OCI-LY3 (cell line): ENCODE measurements at regions not wholly inside any gene's neighbourhood (a gene's known extent, or its start where the extent isn't known, plus 50 kb on each side); places are given as distances from the start of the nearest gene placed in this dataset.

Source experiments
- H2AFZ ChIP-seq: fragments of 200-600, 300-600 bp; shearing (Covaris generic); 2 replicates; pipeline ENCODE4 v1.6.0; 2014; ENCODE audit warnings: antibody characterized with exemption, low read depth, low read length
- H3K27ac ChIP-seq: fragments of 200-600, 300-600 bp; sonication (generic); 2 replicates; pipeline ENCODE4 v1.5.1; 2014; ENCODE audit warnings: mild to moderate bottlenecking, low read length, moderate library complexity, mixed read lengths
- H3K27me3 ChIP-seq: fragments of 200-600, 300-600 bp; sonication (generic); 2 replicates; pipeline ENCODE4 v1.6.1; 2014; ENCODE audit warnings: low read depth, low read length, mixed read lengths
- H3K36me3 ChIP-seq: fragments of 200-600, 300-600 bp; sonication (generic); replicated peaks from 2 replicates; pipeline ENCODE3; 2014; ENCODE audit warnings: low read depth, low read length, mixed read lengths
- H3K4me1 ChIP-seq: fragments of 300-600, 200-600 bp; sonication (generic); 2 replicates; pipeline ENCODE4 v1.6.1; 2014; ENCODE audit warnings: low read length, mixed read lengths
- H3K4me2 ChIP-seq: fragments of 200-600, 300-600 bp; sonication (generic); 2 replicates; pipeline ENCODE4 v1.6.1; 2014; ENCODE audit warnings: low read length, mixed read lengths
- H3K4me3 ChIP-seq: fragments of 300-600, 200-600 bp; sonication (generic); 2 replicates; pipeline ENCODE4 v1.5.1; 2014; ENCODE audit warnings: antibody characterized with exemption, mild to moderate bottlenecking, low read length, moderate library complexity
- H3K79me2 ChIP-seq: fragments of 300-600, 200-600 bp; shearing (Covaris generic); 2 replicates; pipeline ENCODE4 v1.6.1; 2014; ENCODE audit warnings: mild to moderate bottlenecking, low read length, mixed read lengths
- H3K9ac ChIP-seq: fragments of 300-600, 200-600 bp; shearing (Covaris generic); 2 replicates; pipeline ENCODE4 v1.6.0; 2014; ENCODE audit warnings: mild to moderate bottlenecking, low read length, moderate library complexity
- H3K9me3 ChIP-seq: fragments of 200-600, 300-600 bp; shearing (Covaris generic); 2 replicates; pipeline ENCODE4 v1.6.1; 2014; ENCODE audit warnings: low read length, mixed read lengths; ENCODE audit not compliant: insufficient read depth
- H4K20me1 ChIP-seq: fragments of 200-600, 300-600 bp; sonication (generic); 2 replicates; pipeline ENCODE4 v1.6.1; 2016; ENCODE audit warnings: low read length, mixed read lengths; ENCODE audit not compliant: insufficient read depth
- EZH2phosphoT487 ChIP-seq: fragments of 200-600 bp; shearing (Covaris generic); IDR thresholded peaks from 2 replicates; pipeline ENCODE4 v1.6.1; 2018; ENCODE audit warnings: antibody characterized with exemption, mixed run types, low read depth
- TF ChIP-seq, protein P1 (sequence below): fragments of 200-600, 300-600 bp; sonication (generic); IDR thresholded peaks from 2 replicates; pipeline ENCODE4 v1.5.1; 2014; ENCODE audit warnings: antibody characterized with exemption, low read length, low read depth

DNA sequence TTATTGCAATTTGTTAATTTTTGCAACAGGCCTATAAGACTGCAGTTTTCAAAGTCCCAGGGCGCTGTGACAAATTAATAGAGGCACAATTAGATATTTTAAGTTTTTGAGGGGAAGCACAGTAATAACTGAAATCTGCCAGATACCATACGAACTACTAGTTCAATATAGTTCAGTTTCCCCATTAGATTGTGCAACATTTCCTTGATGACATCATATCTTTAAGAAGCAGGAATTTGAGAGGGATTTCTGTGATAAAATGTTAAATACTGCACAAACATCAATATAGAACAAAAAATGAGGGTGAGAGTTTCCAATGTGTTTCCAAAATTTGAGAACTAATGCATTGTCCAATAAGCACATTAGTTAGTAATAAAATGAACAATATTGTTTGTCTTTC is 56.7 kb upstream of the GRIN3A start:
- H2AFZ ChIP-seq = no peak overlapping the region
- no peaks in the 10 kb centered on the region for H3K79me2 ChIP-seq
- H3K27me3 ChIP-seq = 0 out of 2 replicates have a peak, but pooled peaks cover 7% of the 10 kb centered on the region
- H4K20me1 ChIP-seq = no peaks in the 10 kb centered on the region
- H3K4me2 ChIP-seq = no peak overlapping the region
- H3K9me3 ChIP-seq = no peaks in the 10 kb centered on the region
- TF ChIP-seq, protein P1, sequence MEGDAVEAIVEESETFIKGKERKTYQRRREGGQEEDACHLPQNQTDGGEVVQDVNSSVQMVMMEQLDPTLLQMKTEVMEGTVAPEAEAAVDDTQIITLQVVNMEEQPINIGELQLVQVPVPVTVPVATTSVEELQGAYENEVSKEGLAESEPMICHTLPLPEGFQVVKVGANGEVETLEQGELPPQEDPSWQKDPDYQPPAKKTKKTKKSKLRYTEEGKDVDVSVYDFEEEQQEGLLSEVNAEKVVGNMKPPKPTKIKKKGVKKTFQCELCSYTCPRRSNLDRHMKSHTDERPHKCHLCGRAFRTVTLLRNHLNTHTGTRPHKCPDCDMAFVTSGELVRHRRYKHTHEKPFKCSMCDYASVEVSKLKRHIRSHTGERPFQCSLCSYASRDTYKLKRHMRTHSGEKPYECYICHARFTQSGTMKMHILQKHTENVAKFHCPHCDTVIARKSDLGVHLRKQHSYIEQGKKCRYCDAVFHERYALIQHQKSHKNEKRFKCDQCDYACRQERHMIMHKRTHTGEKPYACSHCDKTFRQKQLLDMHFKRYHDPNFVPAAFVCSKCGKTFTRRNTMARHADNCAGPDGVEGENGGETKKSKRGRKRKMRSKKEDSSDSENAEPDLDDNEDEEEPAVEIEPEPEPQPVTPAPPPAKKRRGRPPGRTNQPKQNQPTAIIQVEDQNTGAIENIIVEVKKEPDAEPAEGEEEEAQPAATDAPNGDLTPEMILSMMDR = no peak
- TF ChIP-seq EZH2phosphoT487 = no peak
- peaks cover 15% of the 10 kb centered on the region for H3K4me1 ChIP-seq
- no peak overlapping the region for H3K4me3 ChIP-seq
- no peak overlapping the region for H3K27ac ChIP-seq
- no peaks in the 10 kb centered on the region for H3K36me3 ChIP-seq
- no peak overlapping the region for H3K9ac ChIP-seq

DNA sequence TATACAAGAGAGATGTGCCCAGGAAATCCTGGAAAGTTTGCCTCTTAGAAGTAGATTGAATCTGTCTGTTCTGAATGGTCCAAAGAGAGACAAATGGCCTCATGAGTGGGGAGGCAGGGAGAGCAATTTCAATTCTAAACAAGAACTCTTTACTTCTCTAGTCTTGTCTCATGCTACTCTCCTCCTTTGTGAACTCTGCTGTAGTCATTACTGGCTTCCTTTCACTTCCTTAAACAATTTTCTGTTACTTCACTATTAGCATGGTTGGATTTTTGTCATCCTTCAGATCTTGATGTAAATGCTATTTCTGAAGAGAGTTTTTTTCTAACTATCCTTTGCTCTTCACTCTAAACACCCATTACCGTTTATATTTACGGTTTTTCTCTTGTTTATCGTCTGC is 54.0 kb upstream of the GRIN3A start:
- TF ChIP-seq EZH2phosphoT487 = no peak
- TF ChIP-seq, protein P1 = no peak
- no peaks in the 10 kb centered on the region for H3K36me3 ChIP-seq
- H3K4me2 ChIP-seq = peak overlapping the region; percentile 79
- H3K4me1 ChIP-seq = peaks cover 15% of the 10 kb centered on the region
- H2AFZ ChIP-seq = no peak overlapping the region
- peak overlapping the region; percentile 50 for H3K4me3 ChIP-seq
- H4K20me1 ChIP-seq = no peaks in the 10 kb centered on the region
- 0 out of 2 replicates have a peak, but pooled peaks cover 7% of the 10 kb centered on the region for H3K27me3 ChIP-seq
- H3K27ac ChIP-seq = peak overlapping the region; percentile 52
- H3K79me2 ChIP-seq = no peaks in the 10 kb centered on the region
- H3K9ac ChIP-seq = peak overlapping the region; percentile 15; the same call in 1 of the 2 replicates
- no peaks in the 10 kb centered on the region for H3K9me3 ChIP-seq

DNA sequence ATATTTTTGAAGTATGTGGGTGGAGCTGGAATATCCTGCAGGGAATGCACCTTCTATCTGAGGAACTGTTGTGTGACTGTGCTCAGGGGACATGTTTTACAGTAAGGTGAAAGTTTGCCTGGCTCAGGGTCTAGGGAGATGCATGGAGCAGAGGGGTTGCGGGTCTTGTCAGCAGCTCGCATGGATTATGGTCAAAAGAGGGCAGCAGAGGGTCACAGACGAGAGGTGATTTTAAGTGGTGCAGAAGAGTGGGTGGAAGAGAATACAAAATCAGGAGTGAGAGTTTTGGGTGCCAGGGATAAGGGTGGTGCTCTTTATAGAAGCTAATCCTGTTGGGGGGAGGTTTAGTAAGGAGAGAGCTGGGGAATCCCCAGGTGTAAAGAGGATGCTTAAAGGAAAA is 53.5 kb upstream of the GRIN3A start:
- Histone ChIP-seq H3K4me1 (peaks cover 15% of the 10 kb centered on the region), H3K79me2 (no peaks in the 10 kb centered on the region), H3K9ac (peak overlapping the region; percentile 15; the same call in 1 of the 2 replicates), H3K27ac (peak overlapping the region; percentile 52), H3K9me3 (no peaks in the 10 kb centered on the region), H2AFZ (no peak overlapping the region), H4K20me1 (no peaks in the 10 kb centered on the region), H3K36me3 (no peaks in the 10 kb centered on the region), H3K4me2 (peak overlapping the region; percentile 79), H3K27me3 (0 out of 2 replicates have a peak, but pooled peaks cover 7% of the 10 kb centered on the region), H3K4me3 (peak overlapping the region; percentile 50)
- TF ChIP-seq EZH2phosphoT487 = no peak
- TF ChIP-seq, protein P1 = peak; percentile 75

DNA sequence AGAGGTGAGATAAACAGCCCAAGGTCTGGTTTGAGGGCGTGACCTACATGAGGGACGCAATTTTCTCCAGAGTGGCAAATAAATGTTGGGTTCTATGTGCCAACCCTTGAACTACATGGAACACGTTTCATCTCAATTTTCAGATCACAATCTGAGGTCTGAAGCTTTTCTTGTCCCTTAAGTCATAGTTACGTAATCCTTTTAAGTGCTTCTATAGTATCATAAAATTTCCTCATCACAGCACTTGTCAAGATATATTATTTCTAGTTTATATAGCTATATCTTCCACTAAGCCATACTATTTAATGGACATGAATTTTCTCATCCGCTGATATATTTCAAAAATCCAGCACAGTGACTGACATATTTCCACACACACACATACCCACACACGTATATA is 53.1 kb upstream of the GRIN3A start:
- H3K9ac ChIP-seq = no peak overlapping the region
- H3K4me2 ChIP-seq = peak overlapping the region; percentile 79; the same call in 1 of the 2 replicates
- TF ChIP-seq, protein P1 = no peak
- TF ChIP-seq EZH2phosphoT487 = no peak
- H4K20me1 ChIP-seq = no peaks in the 10 kb centered on the region
- no peak overlapping the region for H3K4me3 ChIP-seq
- H3K9me3 ChIP-seq = no peaks in the 10 kb centered on the region
- H3K79me2 ChIP-seq = no peaks in the 10 kb centered on the region
- H2AFZ ChIP-seq = no peak overlapping the region
- 0 out of 2 replicates have a peak, but pooled peaks cover 7% of the 10 kb centered on the region for H3K27me3 ChIP-seq
- no peak overlapping the region for H3K27ac ChIP-seq
- peaks cover 15% of the 10 kb centered on the region for H3K4me1 ChIP-seq
- H3K36me3 ChIP-seq = no peaks in the 10 kb centered on the region
